CD4-positive, CD25-positive, alpha-beta regulatory T cell (primary cell): ENCODE measurements at regions not wholly inside any gene's neighbourhood (a gene's known extent, or its start where the extent isn't known, plus 50 kb on each side); places are given as distances from the start of the nearest gene placed in this dataset.

Source experiments
- ATAC-seq, 2 donors: fragments of 150-1000 bp; cut with Tn5 transposase; one replicate each; pipeline ENCODE4 v1.10.0; 2021; ENCODE audit warnings: low read depth in 2 of 2, moderate number of reproducible peaks in 2 of 2, moderate library complexity in 1 of 2
- DNase-seq, 3 donors: peaks; one replicate each; pipeline versions ENCODE4 v3.0.0 to v3.0.0-alpha.2; 2012 to 2022; ENCODE audit warnings: mixed read lengths in 1 of 3
- H3K27ac ChIP-seq: one replicate; pipeline ENCODE4 v1.7.0; 2013; ENCODE audit warnings: mild to moderate bottlenecking, low read length; ENCODE audit not compliant: insufficient read depth, poor library complexity, severe bottlenecking
- H3K27me3 ChIP-seq: one replicate; pipeline ENCODE4 v1.7.0; 2013; ENCODE audit warnings: low read length; ENCODE audit not compliant: control insufficient read depth, insufficient read depth
- H3K36me3 ChIP-seq: one replicate; pipeline ENCODE4 v1.7.0; 2013; ENCODE audit warnings: mild to moderate bottlenecking, low read length, moderate library complexity; ENCODE audit not compliant: control insufficient read depth, insufficient read depth
- H3K4me1 ChIP-seq: 2 replicates; pipeline ENCODE4 v1.7.0; 2013; ENCODE audit warnings: mild to moderate bottlenecking, low read length; ENCODE audit not compliant: insufficient read depth, control insufficient read depth, poor library complexity, severe bottlenecking
- H3K4me3 ChIP-seq: one replicate; pipeline ENCODE4 v1.7.0; 2013; ENCODE audit warnings: low read depth, mild to moderate bottlenecking, low read length, moderate library complexity
- H3K9me3 ChIP-seq, 2 experiments: 1 replicate in 1 of 2; 2 replicates in 1 of 2; pipeline ENCODE4 v1.7.0; 2013; ENCODE audit warnings: low read length in 2 of 2, mild to moderate bottlenecking in 1 of 2, moderate library complexity in 1 of 2; ENCODE audit not compliant: control insufficient read depth in 2 of 2
- H3K27ac Mint-ChIP-seq, 3 donors: one replicate each; pipeline ENCODE4 v1.8.0; 2020 to 2022; ENCODE audit warnings: mild to moderate bottlenecking in 3 of 3, mixed read lengths in 3 of 3, moderate library complexity in 2 of 3
- H3K27me3 Mint-ChIP-seq: one replicate; pipeline ENCODE4 v1.8.0; 2022; ENCODE audit warnings: mild to moderate bottlenecking, mixed read lengths
- H3K36me3 Mint-ChIP-seq: one replicate; pipeline ENCODE4 v1.8.0; 2020; ENCODE audit warnings: mixed read lengths
- H3K4me1 Mint-ChIP-seq, 4 donors: one replicate each; pipeline ENCODE4 v1.8.0; 2020 to 2022; ENCODE audit warnings: mixed read lengths in 4 of 4, mild to moderate bottlenecking in 1 of 4
- H3K4me3 Mint-ChIP-seq, 4 donors: one replicate each; pipeline ENCODE4 v1.8.0; 2020 to 2022; ENCODE audit warnings: mild to moderate bottlenecking in 4 of 4, mixed read lengths in 4 of 4, moderate library complexity in 3 of 4
- H3K9me3 Mint-ChIP-seq, 7 donors: one replicate each; pipeline ENCODE4 v1.8.0; 2020 to 2022; ENCODE audit warnings: mixed read lengths in 7 of 7, mild to moderate bottlenecking in 3 of 7, moderate library complexity in 2 of 7

- Mint-ChIP-seq H3K27ac (no peak overlapping the region), H3K4me3 (no peak overlapping the region), H3K36me3 (no peaks in the 10 kb centered on the region), H3K27me3 (peaks cover 11% of the 10 kb centered on the region), H3K9me3 (peaks cover 0 to 6% (median 0%) of the 10 kb centered on the region in 7 donors), H3K4me1 (peaks cover 0 to 5% (median 3%) of the 10 kb centered on the region in 4 donors)
- Histone ChIP-seq H3K27ac (no peak overlapping the region), H3K4me3 (no peak overlapping the region), H3K9me3 (no peaks in the 10 kb centered on the region), H3K4me1 (no peaks in the 10 kb centered on the region), H3K27me3 (peaks cover 7% of the 10 kb centered on the region), H3K36me3 (no peaks in the 10 kb centered on the region)
- no peak for ATAC-seq
- DNase-seq: no peak
These were observed 207.7 kb upstream of the FGGY start for GRCh38 chr1:59089036-59089798.

- H3K27me3 Mint-ChIP-seq: peaks cover 11% of the 10 kb centered on the region
- Histone ChIP-seq H3K4me3 (no peak overlapping the region), H3K27me3 (peaks cover 7% of the 10 kb centered on the region), H3K4me1 (no peaks in the 10 kb centered on the region), H3K36me3 (no peaks in the 10 kb centered on the region), H3K9me3 (no peaks in the 10 kb centered on the region), H3K27ac (no peak overlapping the region)
- H3K4me3 Mint-ChIP-seq: no peak overlapping the region
- H3K27ac Mint-ChIP-seq: no peak overlapping the region
- H3K4me1 Mint-ChIP-seq: peaks cover 0 to 4% (median 0%) of the 10 kb centered on the region in 4 donors
- H3K9me3 Mint-ChIP-seq: peaks cover 0 to 6% (median 0%) of the 10 kb centered on the region in 7 donors
- H3K36me3 Mint-ChIP-seq: no peaks in the 10 kb centered on the region
- DNase-seq (no peak), ATAC-seq (no peak)
These were observed 206.9 kb upstream of the FGGY start for GRCh38 chr1:59089922-59090457.

DNA sequence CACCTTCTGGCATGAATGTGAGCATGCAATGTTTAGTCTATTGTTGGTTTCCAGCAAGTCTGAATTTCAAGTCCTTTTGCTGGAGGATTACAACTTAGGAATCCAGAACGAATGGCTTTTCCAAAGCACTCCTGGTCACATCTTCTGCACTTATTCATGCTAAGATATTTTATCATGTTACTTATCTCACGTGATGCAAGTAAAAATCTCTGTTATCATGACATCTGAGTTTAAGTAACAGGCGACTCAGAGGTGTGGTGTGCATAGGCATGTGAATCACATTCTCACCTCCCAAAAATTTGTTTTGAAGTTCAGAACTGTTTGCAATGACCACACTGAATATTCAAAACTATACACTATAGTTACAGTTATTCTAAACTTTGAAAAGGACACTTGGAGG, 204.8 kb upstream of the FGGY start:
- H3K36me3 ChIP-seq: no peaks in the 10 kb centered on the region
- Mint-ChIP-seq H3K27ac (no peak overlapping the region), H3K4me3 (no peak overlapping the region), H3K4me1 (peaks cover 0 to 4% (median 0%) of the 10 kb centered on the region in 4 donors), H3K9me3 (peaks cover 0 to 6% (median 0%) of the 10 kb centered on the region in 7 donors), H3K27me3 (peaks cover 7% of the 10 kb centered on the region), H3K36me3 (no peaks in the 10 kb centered on the region)
- ATAC-seq (no peak), DNase-seq (no peak)
- peaks cover 6% of the 10 kb centered on the region for H3K27me3 ChIP-seq
- H3K4me3 ChIP-seq: no peak overlapping the region
- no peaks in the 10 kb centered on the region for H3K9me3 ChIP-seq
- no peak overlapping the region for H3K27ac ChIP-seq
- H3K4me1 ChIP-seq: no peaks in the 10 kb centered on the region

- DNase-seq (no peak), ATAC-seq (no peak)
- Histone ChIP-seq H3K36me3 (no peaks in the 10 kb centered on the region), H3K4me3 (no peak overlapping the region), H3K4me1 (no peaks in the 10 kb centered on the region), H3K9me3 (no peaks in the 10 kb centered on the region), H3K27me3 (peaks cover 2% of the 10 kb centered on the region), H3K27ac (no peak overlapping the region)
- Mint-ChIP-seq H3K9me3 (peaks cover 0 to 5% (median 0%) of the 10 kb centered on the region in 7 donors), H3K4me1 (peaks cover 0 to 4% (median 0%) of the 10 kb centered on the region in 4 donors), H3K4me3 (no peak overlapping the region), H3K36me3 (no peaks in the 10 kb centered on the region), H3K27me3 (peaks cover 7% of the 10 kb centered on the region), H3K27ac (no peak overlapping the region)
These were observed 202.9 kb upstream of the FGGY start for GRCh38 chr1:59094001-59094400.

DNA sequence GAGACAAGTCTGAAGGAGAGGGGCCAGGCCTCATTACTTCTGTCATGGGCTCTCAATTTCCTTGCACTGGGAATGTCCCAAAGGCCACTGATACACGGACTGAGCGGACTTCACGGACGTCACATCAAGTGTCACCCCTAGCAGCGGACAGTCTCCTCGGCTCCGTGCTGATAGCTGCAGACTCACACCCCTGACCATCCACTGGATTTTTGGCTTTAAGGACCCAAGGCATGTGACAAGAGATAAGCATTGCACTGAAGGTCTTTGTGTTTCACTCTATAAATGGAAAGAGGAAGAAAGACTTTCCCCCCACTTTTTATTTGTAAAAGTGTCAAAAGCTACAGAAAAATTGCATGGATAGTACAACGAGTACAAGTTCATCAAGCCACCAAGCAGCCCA, 200.4 kb upstream of the FGGY start:
- no peaks in the 10 kb centered on the region for H3K4me1 ChIP-seq
- no peaks in the 10 kb centered on the region for H3K36me3 ChIP-seq
- no peaks in the 10 kb centered on the region for H3K27me3 ChIP-seq
- Mint-ChIP-seq H3K27ac (no peak overlapping the region), H3K36me3 (no peaks in the 10 kb centered on the region), H3K4me1 (peaks cover 0 to 4% (median 0%) of the 10 kb centered on the region in 4 donors), H3K9me3 (peaks cover 0 to 1% (median 0%) of the 10 kb centered on the region in 7 donors), H3K4me3 (no peak overlapping the region), H3K27me3 (no peaks in the 10 kb centered on the region)
- DNase-seq: no peak
- ATAC-seq: no peak
- H3K9me3 ChIP-seq: no peaks in the 10 kb centered on the region
- no peak overlapping the region for H3K27ac ChIP-seq
- no peak overlapping the region for H3K4me3 ChIP-seq

GRCh38 chr1:59098655-59099054, 198.2 kb upstream of the FGGY start:
- no peak for DNase-seq
- Histone ChIP-seq H3K27ac (no peak overlapping the region), H3K4me3 (no peak overlapping the region), H3K36me3 (no peaks in the 10 kb centered on the region), H3K4me1 (no peaks in the 10 kb centered on the region), H3K9me3 (no peaks in the 10 kb centered on the region), H3K27me3 (no peaks in the 10 kb centered on the region)
- Mint-ChIP-seq H3K27me3 (no peaks in the 10 kb centered on the region), H3K36me3 (no peaks in the 10 kb centered on the region), H3K27ac (no peak overlapping the region), H3K9me3 (peaks cover 0 to 3% (median 0%) of the 10 kb centered on the region in 7 donors), H3K4me3 (no peak overlapping the region), H3K4me1 (peaks cover 0 to 4% (median 0%) of the 10 kb centered on the region in 4 donors)
- no peak for ATAC-seq

- no peak for DNase-seq
- Histone ChIP-seq H3K9me3 (no peaks in the 10 kb centered on the region), H3K36me3 (no peaks in the 10 kb centered on the region), H3K4me3 (no peak overlapping the region), H3K27ac (no peak overlapping the region), H3K4me1 (no peaks in the 10 kb centered on the region), H3K27me3 (no peaks in the 10 kb centered on the region)
- Mint-ChIP-seq H3K36me3 (no peaks in the 10 kb centered on the region), H3K4me1 (no peaks in the 10 kb centered on the region), H3K27me3 (no peaks in the 10 kb centered on the region), H3K9me3 (peaks cover 0 to 3% (median 0%) of the 10 kb centered on the region in 7 donors), H3K27ac (peak overlapping the region in 1 of 3 donors; percentile 56), H3K4me3 (no peak overlapping the region)
- ATAC-seq: no peak
These were observed 196.1 kb upstream of the FGGY start for GRCh38 chr1:59100708-59101374.
